Adrenal gland (tissue), 9 donors: ENCODE measurements at regions not wholly inside any gene's neighbourhood (a gene's known extent, or its start where the extent isn't known, plus 50 kb on each side); places are given as distances from the start of the nearest gene placed in this dataset.

Experiments used
- DNase-seq, 7 donors: peaks; one replicate each; pipeline ENCODE4 v3.0.0-alpha.2; 2019 to 2020
- H3K27ac ChIP-seq, 5 donors: fragments of 200-600 bp; sonication (generic) in 4 of 5; 1 replicate in 3 of 5; 2 replicates in 2 of 5; pipeline versions ENCODE4 v1.5.1 to v1.8.0; 2016 to 2020; ENCODE audit warnings: mild to moderate bottlenecking in 1 of 5
- H3K27me3 ChIP-seq: fragments of 200-600 bp; 2 replicates; pipeline ENCODE4 v1.8.0; 2021
- H3K36me3 ChIP-seq, 2 donors: fragments of 200-600 bp; replicated peaks in 1 of 2; 1 replicate in 1 of 2; 2 replicates in 1 of 2; pipeline versions ENCODE4 v1.5.1 to v1.8.0; 2018 to 2022
- H3K4me1 ChIP-seq, 2 donors: fragments of 200-600 bp; replicated peaks in 1 of 2; 1 replicate in 1 of 2; 2 replicates in 1 of 2; pipeline versions ENCODE4 v1.5.1 to v1.8.0; 2018 to 2021
- H3K4me3 ChIP-seq, 4 donors: fragments of 200-600 bp; sonication (generic) in 3 of 4; one replicate each; pipeline ENCODE4 v1.5.1; 2016 to 2018
- H3K9me3 ChIP-seq, 3 donors: fragments of 200-600 bp; sonication (generic) in 1 of 3; replicated peaks in 1 of 3; 1 replicate in 2 of 3; 2 replicates in 1 of 3; pipeline versions ENCODE4 v1.5.1 to v1.8.0; 2016 to 2021
- POLR2A ChIP-seq, 2 donors: fragments of 450-650 bp; IDR thresholded peaks; one replicate each; pipeline ENCODE4 v1.6.1; 2017; ENCODE audit warnings: antibody characterized with exemption in 2 of 2, mild to moderate bottlenecking in 2 of 2, moderate library complexity in 1 of 2
- WGBS, 4 donors: extraction: QIAGEN DNeasy Blood & Tissue Kit in 2 of 4; methylation state at CpG; one replicate each; pipeline versions ENCODE4 v1.1.5 to v1.1.7; 2013 to 2017; 5-methylcytosine and 5-hydroxymethylcytosine counted together
- intact Hi-C, 2 donors: fragments of 100-400 bp; cut with DNase I; formaldehyde crosslinking; loops; one replicate each; pipeline versions ENCODE4 v1.14.1 to v1.15.0; 2022 to 2023
- TF ChIP-seq, protein P1 (sequence below), 6 experiments: fragments of 450-650 bp in 4 of 6; fragments of 200-600 bp in 2 of 6; sonication (generic) in 1 of 6; IDR thresholded peaks; 1 replicate in 5 of 6; 2 replicates in 1 of 6; pipeline versions ENCODE4 v1.5.1 to v1.8.0; 2016 to 2021; ENCODE audit warnings: antibody characterized with exemption in 6 of 6, mild to moderate bottlenecking in 2 of 6, moderate library complexity in 1 of 6
- donor health status: healthy with polysubstance abuse.
- donor health status: Bipolar disorder and iron deficiency.
- donor health status: DM: yes; HTN: yes; CAD: no.
- donor health status: DM: no; HTN: no; CAD: no.
- donor health status: DM: no; HTN: no; CAD: no.

DNA sequence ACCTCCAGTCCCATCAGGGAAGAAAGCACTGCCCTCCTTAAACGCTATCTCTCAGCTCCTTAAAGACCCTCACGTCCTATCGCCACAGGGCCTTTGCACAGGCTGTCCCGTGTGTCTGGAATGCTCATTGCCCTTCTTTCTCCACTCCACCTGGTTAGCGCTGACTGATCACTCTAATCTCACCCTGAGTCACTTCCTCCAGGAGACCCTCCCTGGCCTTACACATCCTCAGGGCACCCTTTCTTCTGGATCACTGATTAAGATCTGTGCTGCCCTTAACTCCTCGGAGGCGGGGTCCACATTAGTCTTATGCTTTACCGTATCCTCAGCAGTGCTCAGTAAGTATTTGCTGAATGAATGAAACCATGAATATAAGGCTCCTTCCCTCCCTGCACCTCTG, 94.7 kb downstream of the SYNE3 start:
- DNase-seq: no peak
- no peaks in the 10 kb centered on the region for H3K9me3 ChIP-seq
- whole genome bisulfite sequencing, 4 donors: 94 to 99% (median 97%) methylated on average over 8 of the region's 8 CpGs
- H3K27me3 ChIP-seq: no peaks in the 10 kb centered on the region
- H3K36me3 ChIP-seq: peaks cover 0 to 12% of the 10 kb centered on the region in 2 donors
- intact Hi-C loops: no loop called here
- no peak overlapping the region for H3K27ac ChIP-seq
- H3K4me1 ChIP-seq: peaks cover 0 to 7% of the 10 kb centered on the region in 2 donors
- no peak for TF ChIP-seq POLR2A (IDR thresholded peaks at IDR 0.05)
- TF ChIP-seq, protein P1, sequence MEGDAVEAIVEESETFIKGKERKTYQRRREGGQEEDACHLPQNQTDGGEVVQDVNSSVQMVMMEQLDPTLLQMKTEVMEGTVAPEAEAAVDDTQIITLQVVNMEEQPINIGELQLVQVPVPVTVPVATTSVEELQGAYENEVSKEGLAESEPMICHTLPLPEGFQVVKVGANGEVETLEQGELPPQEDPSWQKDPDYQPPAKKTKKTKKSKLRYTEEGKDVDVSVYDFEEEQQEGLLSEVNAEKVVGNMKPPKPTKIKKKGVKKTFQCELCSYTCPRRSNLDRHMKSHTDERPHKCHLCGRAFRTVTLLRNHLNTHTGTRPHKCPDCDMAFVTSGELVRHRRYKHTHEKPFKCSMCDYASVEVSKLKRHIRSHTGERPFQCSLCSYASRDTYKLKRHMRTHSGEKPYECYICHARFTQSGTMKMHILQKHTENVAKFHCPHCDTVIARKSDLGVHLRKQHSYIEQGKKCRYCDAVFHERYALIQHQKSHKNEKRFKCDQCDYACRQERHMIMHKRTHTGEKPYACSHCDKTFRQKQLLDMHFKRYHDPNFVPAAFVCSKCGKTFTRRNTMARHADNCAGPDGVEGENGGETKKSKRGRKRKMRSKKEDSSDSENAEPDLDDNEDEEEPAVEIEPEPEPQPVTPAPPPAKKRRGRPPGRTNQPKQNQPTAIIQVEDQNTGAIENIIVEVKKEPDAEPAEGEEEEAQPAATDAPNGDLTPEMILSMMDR (IDR thresholded peaks at IDR 0.05): no peak
- no peak overlapping the region for H3K4me3 ChIP-seq

GRCh38 chr14:95420060-95420459, 96.4 kb downstream of the SYNE3 start:
- no peak overlapping the region for H3K27ac ChIP-seq
- no peaks in the 10 kb centered on the region for H3K4me1 ChIP-seq
- H3K9me3 ChIP-seq: no peaks in the 10 kb centered on the region
- DNase-seq: no peak
- 94 to 98% (median 96%) methylated on average over 3 of the region's 3 CpGs for WGBS, 4 donors
- H3K27me3 ChIP-seq: no peaks in the 10 kb centered on the region
- intact Hi-C loops: no loop called here
- no peak overlapping the region for H3K4me3 ChIP-seq
- peaks cover 0 to 12% of the 10 kb centered on the region in 2 donors for H3K36me3 ChIP-seq
- no peak for TF ChIP-seq POLR2A (IDR thresholded peaks at IDR 0.05)
- TF ChIP-seq, protein P1 (IDR thresholded peaks at IDR 0.05): no peak

GRCh38 chr14:95419569-95419968, 96.9 kb downstream of the SYNE3 start:
- intact Hi-C loops: no loop called here

DNA sequence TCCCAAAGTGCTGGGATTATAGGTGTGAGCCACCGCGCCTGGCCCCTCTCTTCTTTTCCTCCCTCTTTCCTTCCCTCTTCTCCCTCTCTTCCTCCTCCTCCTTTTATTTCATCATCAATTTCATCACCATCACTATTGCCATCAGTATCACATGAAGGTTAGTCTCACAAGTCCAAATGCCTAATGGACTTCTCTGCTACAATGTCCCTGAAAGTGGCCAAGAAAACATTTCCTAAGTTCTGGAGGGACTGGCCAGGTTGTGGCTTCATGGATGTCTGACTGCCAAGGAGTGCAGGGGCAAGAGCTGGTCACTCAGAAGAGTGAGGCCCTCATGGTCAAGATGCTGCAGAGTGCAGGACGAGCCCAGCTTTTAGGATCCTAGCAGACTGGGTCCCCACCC, 97.6 kb downstream of the SYNE3 start:
- Histone ChIP-seq H3K4me3 (no peak overlapping the region), H3K9me3 (no peaks in the 10 kb centered on the region), H3K36me3 (peaks cover 0 to 12% of the 10 kb centered on the region in 2 donors), H3K27ac (no peak overlapping the region), H3K4me1 (no peaks in the 10 kb centered on the region), H3K27me3 (no peaks in the 10 kb centered on the region)
- 92 to 97% (median 94%) methylated on average over 3 of the region's 3 CpGs for WGBS, 4 donors
- TF ChIP-seq, protein P1 (IDR thresholded peaks at IDR 0.05): no peak
- no peak for TF ChIP-seq POLR2A (IDR thresholded peaks at IDR 0.05)
- intact Hi-C loops: no loop called here
- no peak for DNase-seq

More at GRCh38 chr14:95419569-95419968, 96.9 kb downstream of the SYNE3 start:
- no peak for DNase-seq
- H3K36me3 ChIP-seq: peaks cover 0 to 12% of the 10 kb centered on the region in 2 donors
- no peak for TF ChIP-seq POLR2A (IDR thresholded peaks at IDR 0.05)
- TF ChIP-seq, protein P1 (IDR thresholded peaks at IDR 0.05): no peak
- H3K27me3 ChIP-seq: no peaks in the 10 kb centered on the region
- no peaks in the 10 kb centered on the region for H3K4me1 ChIP-seq
- no peaks in the 10 kb centered on the region for H3K9me3 ChIP-seq
- no peak overlapping the region for H3K4me3 ChIP-seq
- 87 to 98% (median 98%) methylated on average over 4 of the region's 4 CpGs for WGBS, 4 donors
- no peak overlapping the region for H3K27ac ChIP-seq
